HL-60 (cell line): ENCODE measurements at regions not wholly inside any gene's neighbourhood (a gene's known extent, or its start where the extent isn't known, plus 50 kb on each side); places are given as distances from the start of the nearest gene placed in this dataset.

Experiments
- CTCF ChIP-seq: IDR thresholded peaks from one replicate; pipeline ENCODE4 v1.5.1; 2011; ENCODE audit warnings: low read length, control low read depth, inconsistent platforms; ENCODE audit not compliant: insufficient read depth
- GABPA ChIP-seq: IDR thresholded peaks from 2 replicates; pipeline ENCODE4 v1.6.1; 2012; ENCODE audit warnings: low read depth
- POLR2AphosphoS5 ChIP-seq: IDR thresholded peaks from 2 replicates; pipeline ENCODE4 v1.6.1; 2012; ENCODE audit warnings: low read depth
- REST ChIP-seq: IDR thresholded peaks from 2 replicates; pipeline ENCODE4 v1.6.1; 2012; ENCODE audit warnings: low read depth; ENCODE audit not compliant: insufficient replicate concordance
- SPI1 ChIP-seq: IDR thresholded peaks from 2 replicates; pipeline ENCODE4 v1.6.1; 2012; ENCODE audit warnings: low read depth, mild to moderate bottlenecking, borderline replicate concordance

- TF ChIP-seq CTCF (no peak), POLR2AphosphoS5 (no peak), REST (no peak), SPI1 (no peak), GABPA (no peak)
Observed at GRCh38 chr11:95616256-95616804, 173.3 kb downstream of the FAM76B start.
